ENCODE measurements at regions not wholly inside any gene's neighbourhood (a gene's known extent, or its start where the extent isn't known, plus 50 kb on each side); places are given as distances from the start of the nearest gene placed in this dataset.

DNA sequence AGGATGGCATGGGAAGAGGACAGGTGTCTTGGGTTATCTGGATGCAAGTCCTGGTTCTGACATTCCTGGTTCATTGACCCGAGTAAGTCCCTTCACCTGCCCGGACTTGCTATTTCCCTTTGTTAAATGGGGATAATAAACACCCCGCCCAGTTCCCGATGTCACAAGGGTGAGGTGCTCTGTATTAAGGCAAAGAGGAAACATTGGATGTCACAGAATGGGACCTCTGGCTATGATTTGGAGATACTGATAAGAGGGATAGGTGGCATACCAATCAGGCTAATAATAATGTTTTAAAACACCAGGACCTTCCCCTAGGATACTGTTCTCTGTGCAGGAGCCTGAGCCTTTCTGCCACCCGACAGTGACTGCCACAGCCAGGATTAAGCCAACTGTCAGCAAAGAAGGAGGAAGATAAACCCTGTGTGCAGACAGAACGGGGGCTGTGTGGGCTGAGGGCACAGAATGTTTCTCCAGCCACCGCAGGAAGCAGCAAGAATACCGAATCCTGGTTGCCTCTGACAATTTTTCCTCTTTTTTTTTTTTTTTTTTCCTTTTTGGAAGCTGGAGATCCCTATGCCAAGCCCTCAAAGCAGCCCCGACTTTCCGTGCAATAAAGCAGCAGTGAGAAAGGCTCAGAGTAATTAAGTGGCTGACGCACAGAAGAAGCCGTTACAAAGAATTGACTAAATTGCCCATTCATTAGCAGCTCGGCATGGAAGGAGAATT lies 336.6 kb downstream of the SMAD2 start:
- ATAC-seq, result no peak

DNA sequence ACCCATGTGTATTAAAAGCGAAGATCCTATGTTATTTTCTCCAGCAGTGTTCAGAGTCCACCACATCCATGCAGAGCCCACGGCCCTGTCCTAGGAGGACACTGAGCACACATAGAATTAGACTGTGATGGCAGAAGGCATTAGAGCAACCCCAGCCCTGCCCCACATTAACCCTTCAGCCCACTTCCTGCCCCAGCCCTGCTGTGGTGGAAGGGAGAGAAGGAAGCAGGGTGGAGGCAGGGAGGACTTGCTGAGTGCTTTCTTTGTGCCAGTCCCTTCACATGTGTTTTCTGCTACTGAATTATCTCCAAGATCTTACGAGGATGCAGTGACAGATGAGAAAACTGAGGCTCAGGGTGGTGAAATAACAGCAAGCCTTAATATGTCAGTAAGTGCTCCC lies 339.0 kb downstream of the SMAD2 start:
- ATAC-seq, result no peak

DNA sequence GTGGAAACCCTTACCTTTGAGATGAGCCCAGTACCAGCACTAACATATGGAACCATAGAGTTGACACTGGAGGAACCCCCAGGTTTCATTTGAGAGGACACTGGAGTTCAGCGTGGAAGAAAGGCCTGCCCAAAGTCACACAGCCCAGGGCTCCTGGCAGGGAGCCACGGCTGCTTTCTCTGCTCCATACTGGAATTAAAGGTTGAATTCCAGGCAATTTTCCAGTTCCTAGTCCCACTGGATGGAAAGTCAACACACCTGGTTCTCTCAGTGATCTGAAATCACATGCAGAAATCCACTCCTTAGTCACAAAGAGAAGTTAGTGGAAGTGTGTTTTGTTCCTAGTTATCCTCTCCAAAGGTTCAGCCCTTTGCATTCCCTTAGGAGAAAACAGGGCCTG lies 336.1 kb upstream of the SKOR2 start:
- no peak for ATAC-seq

GRCh38 chr18:47586418-47587070 lies 335.1 kb upstream of the SKOR2 start:
- no peak for ATAC-seq

DNA sequence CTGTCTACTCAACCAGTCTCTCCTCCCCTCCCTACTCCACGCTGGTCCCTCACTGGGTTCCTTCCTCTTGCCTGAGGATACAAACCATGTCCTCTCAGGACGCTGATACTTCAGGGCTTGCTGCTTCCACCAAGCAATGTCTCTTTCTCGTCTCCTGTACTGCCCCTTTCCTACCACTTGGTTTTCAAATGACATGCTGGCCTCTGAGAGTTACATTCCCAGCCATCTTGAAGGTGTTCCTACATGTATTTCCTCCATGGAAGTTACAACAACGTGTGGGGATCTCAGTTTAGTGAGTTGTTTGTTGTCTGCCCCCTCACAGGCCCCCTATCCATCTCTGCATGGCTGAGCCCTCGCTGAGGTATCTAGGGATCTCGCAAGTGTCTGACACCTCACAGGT lies 334.5 kb upstream of the SKOR2 start:
- ATAC-seq, result no peak

- no peak for ATAC-seq
Measured at GRCh38 chr18:47585136-47585535, 333.7 kb upstream of the SKOR2 start.

GRCh38 chr18:47582093-47582492 lies 330.6 kb upstream of the SKOR2 start:
- ATAC-seq, result no peak

- ATAC-seq, result no peak
Measured at GRCh38 chr18:47577520-47577919, 326.1 kb upstream of the SKOR2 start.

DNA sequence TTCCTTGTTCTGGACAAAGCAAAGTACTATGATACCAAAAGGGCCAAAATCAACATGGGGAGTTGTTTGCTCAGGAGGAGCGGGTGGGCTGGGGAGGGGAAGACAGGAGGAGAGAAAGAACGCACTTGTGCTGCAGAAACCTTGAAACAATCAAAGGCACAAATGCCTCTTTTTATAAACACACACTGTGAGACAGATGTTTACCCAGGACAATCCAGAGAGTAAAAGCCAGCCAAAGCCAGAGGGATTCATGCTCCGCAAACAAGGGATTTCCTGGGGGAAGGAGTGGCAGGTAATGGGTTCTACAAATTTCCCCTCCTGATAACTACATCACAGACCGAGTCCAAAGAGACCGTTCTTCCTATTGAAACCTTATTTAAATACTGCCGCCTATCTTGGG lies 323.5 kb upstream of the SKOR2 start:
- no peak for ATAC-seq

- ATAC-seq, result no peak
Measured at GRCh38 chr18:47571957-47572356, 320.5 kb upstream of the SKOR2 start.

GRCh38 chr18:47566809-47567208 lies 315.3 kb upstream of the SKOR2 start:
- ATAC-seq, result no peak

GRCh38 chr18:47560723-47561715 lies 309.6 kb upstream of the SKOR2 start:
- ATAC-seq, result no peak

GRCh38 chr18:47558110-47558750 lies 306.8 kb upstream of the SKOR2 start:
- no peak for ATAC-seq

DNA sequence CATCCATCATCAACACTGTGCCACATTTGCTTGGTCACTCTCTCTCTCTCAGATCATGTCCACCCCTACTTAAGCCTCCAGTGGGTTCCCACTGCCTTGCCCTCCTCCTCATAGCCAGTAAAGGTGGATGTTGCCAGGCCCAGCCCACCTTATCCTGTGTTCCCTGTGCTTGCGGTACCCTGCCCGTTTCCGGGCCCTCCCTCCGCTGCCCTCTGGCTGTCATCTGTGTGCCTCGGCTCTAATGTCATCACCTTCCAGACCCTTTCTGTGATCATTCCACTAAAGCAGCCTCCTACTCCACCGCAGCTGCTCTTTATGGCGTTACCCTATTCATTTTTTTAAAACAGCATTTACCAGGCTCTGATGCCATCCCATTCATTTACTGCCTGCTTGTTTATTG lies 305.7 kb upstream of the SKOR2 start:
- no peak for ATAC-seq

GRCh38 chr18:47552783-47553182 lies 301.3 kb upstream of the SKOR2 start:
- ATAC-seq, result no peak

- ATAC-seq, result no peak
Measured at GRCh38 chr18:47550611-47551010, 299.2 kb upstream of the SKOR2 start.

- ATAC-seq, result no peak
Measured at GRCh38 chr18:47549021-47549540, 297.6 kb upstream of the SKOR2 start.

GRCh38 chr18:47547539-47548202 lies 296.2 kb upstream of the SKOR2 start:
- no peak for ATAC-seq

GRCh38 chr18:47545613-47546012 lies 294.2 kb upstream of the SKOR2 start:
- ATAC-seq, result no peak

DNA sequence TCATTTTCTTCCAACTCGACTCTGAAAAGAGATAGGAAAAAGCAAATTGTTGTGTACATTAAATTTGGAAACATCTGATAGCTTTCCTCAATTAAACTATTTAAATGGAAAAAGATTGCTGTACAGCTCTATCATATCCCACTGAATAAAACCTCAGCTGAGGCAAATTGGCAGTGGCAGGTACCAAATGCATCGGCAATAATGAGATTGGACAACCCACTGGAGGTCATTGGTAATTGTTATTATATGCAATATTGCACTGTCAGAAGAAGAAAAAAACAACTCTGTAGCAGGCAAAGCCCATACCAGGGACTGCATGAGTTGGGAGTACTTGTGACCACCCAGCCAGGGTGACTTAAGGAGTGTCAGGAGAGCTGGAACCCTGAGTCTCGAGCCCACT lies 291.6 kb upstream of the SKOR2 start:
- ATAC-seq, result no peak

GRCh38 chr18:47542551-47542950 lies 291.1 kb upstream of the SKOR2 start:
- ATAC-seq, result no peak

- no peak for ATAC-seq
Measured at GRCh38 chr18:47531717-47532116, 280.3 kb upstream of the SKOR2 start.
